Parathyroid adenoma (tissue), 2 donors: ENCODE measurements at regions not wholly inside any gene's neighbourhood (a gene's known extent, or its start where the extent isn't known, plus 50 kb on each side); places are given as distances from the start of the nearest gene placed in this dataset.
"Not testable (repeated sequence)": the region's sequence is repeated elsewhere in the genome, so short reads cannot be mapped to it uniquely, and the experiment has no call there.

Experiments
- H2AFZ ChIP-seq: fragments of 300-600 bp; sonication (generic); one replicate; pipeline ENCODE4 v1.7.0; 2017; ENCODE audit warnings: antibody characterized with exemption, mild to moderate bottlenecking
- H3K27ac ChIP-seq: fragments of 300-600 bp; sonication (generic); one replicate; pipeline ENCODE4 v1.7.0; 2017
- H3K27me3 ChIP-seq: fragments of 300-600 bp; sonication (generic); one replicate; pipeline ENCODE4 v1.7.0; 2017; ENCODE audit warnings: low read length; ENCODE audit not compliant: control insufficient read depth, insufficient read depth
- H3K36me3 ChIP-seq: fragments of 300-600 bp; sonication (generic); one replicate; pipeline ENCODE4 v1.7.0; 2017; ENCODE audit warnings: low read length; ENCODE audit not compliant: control insufficient read depth, insufficient read depth
- H3K4me1 ChIP-seq: fragments of 300-600 bp; sonication (generic); one replicate; pipeline ENCODE4 v1.7.0; 2017; ENCODE audit warnings: control low read depth
- H3K4me2 ChIP-seq: fragments of 300-600 bp; sonication (generic); one replicate; pipeline ENCODE4 v1.7.0; 2017; ENCODE audit warnings: low read length
- H3K4me3 ChIP-seq: fragments of 300-600 bp; sonication (generic); one replicate; pipeline ENCODE4 v1.7.0; 2017; ENCODE audit warnings: low read depth, low read length
- H3K79me2 ChIP-seq: fragments of 300-600 bp; sonication (generic); one replicate; pipeline ENCODE4 v1.7.0; 2017; ENCODE audit warnings: control low read depth
- H3K9ac ChIP-seq: fragments of 300-600 bp; sonication (generic); one replicate; pipeline ENCODE4 v1.7.0; 2017; ENCODE audit warnings: mild to moderate bottlenecking
- H3K9me3 ChIP-seq: fragments of 300-600 bp; sonication (generic); one replicate; pipeline ENCODE4 v1.7.0; 2017; ENCODE audit warnings: low read length; ENCODE audit not compliant: control insufficient read depth
- CTCF ChIP-seq: fragments of 300-600 bp; sonication (generic); IDR thresholded peaks from one replicate; pipeline ENCODE4 v1.7.0; 2017; ENCODE audit warnings: antibody characterized with exemption, mild to moderate bottlenecking
- donor health status: primary hyperparathyroidism.

GRCh38 chr5:38673671-38674071 is 117.2 kb upstream of the LIFR start:
- Histone ChIP-seq H3K9me3 (no peaks in the 10 kb centered on the region), H3K4me3 (no peak overlapping the region), H3K4me1 (no peaks in the 10 kb centered on the region), H3K36me3 (no peaks in the 10 kb centered on the region), H3K27me3 (no peaks in the 10 kb centered on the region), H3K27ac (no peak overlapping the region), H3K79me2 (no peaks in the 10 kb centered on the region), H3K9ac (no peak overlapping the region), H2AFZ (no peak overlapping the region), H3K4me2 (no peak overlapping the region)
- TF ChIP-seq CTCF = no peak

- H3K27ac ChIP-seq = no peak overlapping the region
- TF ChIP-seq CTCF = no peak
- no peaks in the 10 kb centered on the region for H3K36me3 ChIP-seq
Measured at GRCh38 chr5:38675443-38675842, 119.0 kb upstream of the LIFR start.

DNA sequence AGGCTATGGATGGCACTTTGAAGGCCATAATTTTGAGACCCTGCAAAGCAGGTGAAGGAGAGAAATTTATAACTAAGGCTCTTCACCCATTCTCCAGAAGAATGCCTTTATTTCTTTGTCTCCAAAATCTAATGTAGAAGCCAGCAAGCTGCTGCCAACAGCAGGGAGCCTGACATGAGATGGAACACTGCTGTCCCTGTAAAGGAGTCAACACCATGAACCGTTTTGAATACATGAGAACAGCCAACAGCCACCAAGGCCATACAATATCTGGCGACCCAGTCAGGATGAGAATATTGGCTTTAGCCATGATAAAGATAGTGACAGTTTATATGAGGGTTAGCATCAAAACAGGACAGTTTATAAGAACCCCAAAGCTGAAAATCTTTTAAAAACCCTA is 121.2 kb upstream of the LIFR start:
- no peaks in the 10 kb centered on the region for H3K79me2 ChIP-seq
- no peaks in the 10 kb centered on the region for H3K4me1 ChIP-seq
- H3K36me3 ChIP-seq = no peaks in the 10 kb centered on the region
- no peaks in the 10 kb centered on the region for H3K27me3 ChIP-seq
- TF ChIP-seq CTCF = no peak
- no peak overlapping the region for H3K9ac ChIP-seq
- H3K27ac ChIP-seq = no peak overlapping the region
- H3K9me3 ChIP-seq = no peaks in the 10 kb centered on the region
- no peak overlapping the region for H2AFZ ChIP-seq
- no peak overlapping the region for H3K4me2 ChIP-seq
- H3K4me3 ChIP-seq = no peak overlapping the region

More at GRCh38 chr5:38675443-38675842, 119.0 kb upstream of the LIFR start:
- Histone ChIP-seq H3K9me3 (no peaks in the 10 kb centered on the region), H3K27me3 (no peaks in the 10 kb centered on the region), H3K9ac (no peak overlapping the region), H3K4me2 (no peak overlapping the region), H3K79me2 (no peaks in the 10 kb centered on the region), H3K4me1 (no peaks in the 10 kb centered on the region), H3K4me3 (no peak overlapping the region), H2AFZ (no peak overlapping the region)

DNA sequence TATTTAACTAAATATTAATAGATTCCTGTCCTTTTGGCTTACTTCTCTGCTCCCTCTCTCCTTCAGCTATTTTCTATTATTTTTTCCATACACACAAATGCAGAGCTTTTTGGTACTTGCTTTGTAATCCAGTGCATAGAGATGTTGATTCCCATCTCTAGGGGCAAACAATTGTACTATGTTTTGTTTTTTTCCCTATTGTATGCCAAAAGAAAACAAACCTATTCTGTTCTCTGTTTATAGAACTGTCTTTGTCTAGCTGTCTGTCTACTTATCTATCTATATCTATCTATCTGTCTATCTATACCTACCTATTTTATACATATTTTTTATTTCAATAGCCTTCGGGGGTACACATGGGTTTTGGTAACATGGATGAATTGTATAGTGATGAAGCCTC is 121.6 kb upstream of the LIFR start:
- no peaks in the 10 kb centered on the region for H3K79me2 ChIP-seq
- no peak overlapping the region for H3K4me2 ChIP-seq
- H3K27ac ChIP-seq = no peak overlapping the region
- no peak overlapping the region for H3K4me3 ChIP-seq
- no peaks in the 10 kb centered on the region for H3K4me1 ChIP-seq
- TF ChIP-seq CTCF = no peak
- H3K9ac ChIP-seq = no peak overlapping the region
- no peak overlapping the region for H2AFZ ChIP-seq
- no peaks in the 10 kb centered on the region for H3K27me3 ChIP-seq
- no peaks in the 10 kb centered on the region for H3K9me3 ChIP-seq
- H3K36me3 ChIP-seq = no peaks in the 10 kb centered on the region

DNA sequence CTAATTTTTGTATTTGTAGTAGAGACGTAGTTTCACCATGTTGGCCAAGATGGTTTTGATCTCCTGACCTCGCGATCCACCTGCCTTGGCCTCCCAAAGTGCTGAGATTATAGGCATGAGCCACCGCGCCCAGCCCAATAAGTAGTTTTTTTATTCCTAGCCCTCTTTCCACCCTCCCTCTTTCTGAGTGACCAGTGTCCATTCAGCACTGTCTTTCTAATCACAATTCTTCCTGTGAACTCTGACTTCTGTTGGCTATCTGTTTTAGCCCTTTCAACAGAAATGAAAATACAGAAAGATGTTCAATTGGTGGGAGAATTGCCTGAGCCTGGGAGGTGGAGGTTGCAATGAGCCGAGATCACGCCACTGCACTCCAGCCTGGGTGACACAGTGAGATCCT is 122.3 kb upstream of the LIFR start:
- not testable (repeated sequence) for H3K36me3 ChIP-seq, H3K4me3 ChIP-seq, H3K9ac ChIP-seq, H3K4me1 ChIP-seq, H3K27me3 ChIP-seq, H3K27ac ChIP-seq, H3K9me3 ChIP-seq, H3K79me2 ChIP-seq, H3K4me2 ChIP-seq, H2AFZ ChIP-seq
